RWPE1 (cell line): ENCODE measurements at regions not wholly inside any gene's neighbourhood (a gene's known extent, or its start where the extent isn't known, plus 50 kb on each side); places are given as distances from the start of the nearest gene placed in this dataset.

Source experiments
- CTCF ChIA-PET: fragments of 350-600 bp; sonication (Branson Sonifier 250); formaldehyde crosslinking; extraction: SDS; loops from one replicate; lab custom pipeline; 2021; lab: Yijun Ruan, JAX
- POLR2A ChIA-PET: fragments of 400-600 bp; formaldehyde crosslinking; extraction: SDS; loops from one replicate; lab custom pipeline; 2020; ENCODE audit warnings: antibody characterized with exemption; ENCODE audit not compliant: low non-redundant PET; lab: Yijun Ruan, JAX
- DNase-seq: peaks from one replicate; pipeline ENCODE4 v3.0.0; 2012; ENCODE audit warnings: low spot score
- H3K27ac ChIP-seq: fragments of 450-650 bp; 2 replicates; pipeline ENCODE4 v1.5.1; 2017
- TF ChIP-seq, protein P1 (sequence below): fragments of 450-650 bp; conservative IDR thresholded peaks from 2 replicates; pipeline ENCODE4 v1.5.1; 2017; ENCODE audit warnings: low read depth, mild to moderate bottlenecking

DNA sequence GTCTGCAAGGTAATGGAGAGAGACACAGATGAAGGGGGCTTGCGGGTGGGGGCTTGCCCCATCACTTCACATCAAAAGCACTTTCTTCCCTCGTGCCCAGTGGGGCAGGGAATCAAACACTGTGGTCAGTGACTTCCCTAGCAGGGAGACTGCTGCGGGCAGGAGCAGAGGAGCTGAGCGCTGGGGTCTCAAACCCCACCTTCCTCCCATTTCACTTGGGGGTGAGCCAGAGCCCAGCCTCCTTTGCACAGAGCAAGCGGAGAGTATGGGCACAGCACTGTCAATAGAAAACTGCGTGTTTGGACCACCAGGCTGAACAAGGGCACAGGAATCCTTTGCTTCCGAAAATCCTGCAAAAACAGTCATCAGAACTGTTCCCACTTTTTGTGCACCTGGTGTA lies 355.8 kb upstream of the MKI67 start:
- POLR2A ChIA-PET = no interaction called here
- no peak overlapping the region for H3K27ac ChIP-seq
- TF ChIP-seq, protein P1, sequence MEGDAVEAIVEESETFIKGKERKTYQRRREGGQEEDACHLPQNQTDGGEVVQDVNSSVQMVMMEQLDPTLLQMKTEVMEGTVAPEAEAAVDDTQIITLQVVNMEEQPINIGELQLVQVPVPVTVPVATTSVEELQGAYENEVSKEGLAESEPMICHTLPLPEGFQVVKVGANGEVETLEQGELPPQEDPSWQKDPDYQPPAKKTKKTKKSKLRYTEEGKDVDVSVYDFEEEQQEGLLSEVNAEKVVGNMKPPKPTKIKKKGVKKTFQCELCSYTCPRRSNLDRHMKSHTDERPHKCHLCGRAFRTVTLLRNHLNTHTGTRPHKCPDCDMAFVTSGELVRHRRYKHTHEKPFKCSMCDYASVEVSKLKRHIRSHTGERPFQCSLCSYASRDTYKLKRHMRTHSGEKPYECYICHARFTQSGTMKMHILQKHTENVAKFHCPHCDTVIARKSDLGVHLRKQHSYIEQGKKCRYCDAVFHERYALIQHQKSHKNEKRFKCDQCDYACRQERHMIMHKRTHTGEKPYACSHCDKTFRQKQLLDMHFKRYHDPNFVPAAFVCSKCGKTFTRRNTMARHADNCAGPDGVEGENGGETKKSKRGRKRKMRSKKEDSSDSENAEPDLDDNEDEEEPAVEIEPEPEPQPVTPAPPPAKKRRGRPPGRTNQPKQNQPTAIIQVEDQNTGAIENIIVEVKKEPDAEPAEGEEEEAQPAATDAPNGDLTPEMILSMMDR = no peak
- no peak for DNase-seq
- CTCF ChIA-PET = no interaction called here

DNA sequence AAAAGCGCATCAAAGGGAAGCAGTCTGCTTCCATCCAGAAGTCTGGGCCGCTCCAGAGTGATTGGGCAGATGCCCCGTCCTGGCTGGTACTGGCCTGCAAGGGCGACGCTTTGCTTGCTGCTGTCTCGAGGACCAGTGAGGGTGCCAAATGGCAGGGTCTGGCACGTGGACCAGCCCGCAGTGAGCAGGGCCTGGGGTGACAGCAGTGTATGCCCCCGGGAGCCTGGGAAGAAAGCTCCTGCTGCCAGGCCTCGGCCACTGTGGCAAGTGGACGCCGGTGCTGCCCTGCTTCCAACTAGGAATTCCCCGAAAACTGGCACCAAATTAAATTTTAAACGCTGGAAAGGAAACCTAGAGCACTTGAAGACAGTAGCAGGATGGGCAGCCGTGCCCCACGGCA lies 357.0 kb upstream of the MKI67 start:
- ChIA-PET POLR2A (no interaction called here), CTCF (no interaction called here)
- H3K27ac ChIP-seq = no peak overlapping the region
- TF ChIP-seq, protein P1 = no peak
- no peak for DNase-seq

DNA sequence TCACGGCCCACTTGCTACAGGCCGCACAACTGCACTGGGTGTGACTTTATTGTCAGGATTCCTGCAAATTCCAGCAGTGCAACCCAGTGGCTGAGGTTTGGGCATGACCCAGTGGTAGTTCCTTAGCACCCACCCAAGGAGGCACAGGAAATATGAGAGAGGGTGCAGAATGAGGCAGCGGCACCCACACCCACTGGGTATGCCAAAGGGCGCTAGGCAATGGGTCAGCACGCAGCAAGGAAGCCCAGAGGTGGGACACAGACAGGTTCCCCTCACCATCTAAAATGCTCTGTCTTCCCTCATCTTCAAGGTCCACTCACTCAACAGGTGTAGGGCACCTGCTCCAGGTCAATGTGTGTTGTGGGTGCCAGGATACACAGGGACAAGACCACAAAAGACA lies 357.8 kb upstream of the MKI67 start:
- POLR2A ChIA-PET = no interaction called here
- TF ChIP-seq, protein P1 = no peak
- H3K27ac ChIP-seq = no peak overlapping the region
- DNase-seq = no peak
- CTCF ChIA-PET = no interaction called here

- ChIA-PET POLR2A (no interaction called here), CTCF (no interaction called here)
- H3K27ac ChIP-seq = no peak overlapping the region
- TF ChIP-seq, protein P1 = no peak
- no peak for DNase-seq
These were observed 359.5 kb upstream of the MKI67 start for GRCh38 chr10:128485701-128486235.

- TF ChIP-seq, protein P1 = no peak
- CTCF ChIA-PET = no interaction called here
- no peak overlapping the region for H3K27ac ChIP-seq
These were observed 361.3 kb upstream of the MKI67 start for GRCh38 chr10:128487517-128487916.

DNA sequence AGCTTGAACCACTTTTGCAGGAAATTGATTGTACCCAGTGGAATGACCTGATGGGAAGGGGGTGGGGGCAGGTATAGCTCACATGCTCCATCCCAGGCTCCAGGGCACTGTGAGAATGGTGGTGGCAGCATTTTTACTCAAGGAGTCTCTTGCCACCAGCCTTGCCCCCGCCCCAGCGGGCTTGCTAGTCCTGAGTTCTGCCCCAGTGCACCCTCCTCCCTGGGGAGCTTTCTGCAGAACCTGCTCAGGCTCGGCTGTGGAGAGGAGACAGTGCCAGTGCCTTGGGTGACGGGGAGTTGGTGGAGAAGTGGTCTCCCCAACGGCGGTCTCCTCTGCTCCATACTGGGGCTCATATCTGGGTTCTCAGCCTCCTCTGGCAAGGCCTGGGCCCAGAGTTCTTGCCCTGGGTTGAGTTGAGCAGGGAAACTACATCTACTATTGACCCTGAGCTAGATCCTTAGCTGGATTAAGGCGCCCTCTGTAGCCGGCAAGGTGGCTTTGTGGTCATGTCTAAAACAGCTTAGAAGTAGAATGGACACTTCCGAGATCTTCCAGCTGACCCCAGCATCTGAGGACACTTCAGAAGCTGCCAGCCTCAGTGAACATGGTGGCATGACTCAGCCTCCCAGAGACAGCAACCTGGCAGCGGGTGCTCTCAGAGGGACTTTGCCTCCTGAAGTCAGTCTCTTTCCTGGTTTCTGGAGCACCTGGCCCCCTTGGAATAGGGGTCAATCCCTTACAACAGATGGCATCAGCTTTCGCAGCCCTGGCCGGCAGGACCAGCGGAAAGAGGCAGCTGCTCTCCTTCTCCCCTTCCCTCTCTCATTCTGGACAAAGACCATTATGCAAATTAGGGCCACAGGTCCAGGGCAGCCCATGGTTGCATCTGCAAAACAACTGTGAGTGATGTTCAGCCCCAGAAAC lies 363.4 kb upstream of the MKI67 start:
- DNase-seq = no peak
- H3K27ac ChIP-seq = no peak overlapping the region
- ChIA-PET CTCF (interaction anchor here (0.6 kb wide), 1 partner anchor 82 kb away, joined by 3 read pairs; no protein-coding TSS in a partner anchor), POLR2A (no interaction called here)
- TF ChIP-seq, protein P1 = no peak

More at GRCh38 chr10:128487517-128487916, 361.3 kb upstream of the MKI67 start:
- no peak for DNase-seq
- POLR2A ChIA-PET = no interaction called here
